COLO829 (cell line): ENCODE measurements at regions not wholly inside any gene's neighbourhood (a gene's known extent, or its start where the extent isn't known, plus 50 kb on each side); places are given as distances from the start of the nearest gene placed in this dataset.
"Not testable (repeated sequence)": the region's sequence is repeated elsewhere in the genome, so short reads cannot be mapped to it uniquely, and the experiment has no call there.

Experiments
- DNase-seq: peaks from one replicate; pipeline ENCODE4 v3.0.0; 2012; ENCODE audit warnings: low spot score

DNA sequence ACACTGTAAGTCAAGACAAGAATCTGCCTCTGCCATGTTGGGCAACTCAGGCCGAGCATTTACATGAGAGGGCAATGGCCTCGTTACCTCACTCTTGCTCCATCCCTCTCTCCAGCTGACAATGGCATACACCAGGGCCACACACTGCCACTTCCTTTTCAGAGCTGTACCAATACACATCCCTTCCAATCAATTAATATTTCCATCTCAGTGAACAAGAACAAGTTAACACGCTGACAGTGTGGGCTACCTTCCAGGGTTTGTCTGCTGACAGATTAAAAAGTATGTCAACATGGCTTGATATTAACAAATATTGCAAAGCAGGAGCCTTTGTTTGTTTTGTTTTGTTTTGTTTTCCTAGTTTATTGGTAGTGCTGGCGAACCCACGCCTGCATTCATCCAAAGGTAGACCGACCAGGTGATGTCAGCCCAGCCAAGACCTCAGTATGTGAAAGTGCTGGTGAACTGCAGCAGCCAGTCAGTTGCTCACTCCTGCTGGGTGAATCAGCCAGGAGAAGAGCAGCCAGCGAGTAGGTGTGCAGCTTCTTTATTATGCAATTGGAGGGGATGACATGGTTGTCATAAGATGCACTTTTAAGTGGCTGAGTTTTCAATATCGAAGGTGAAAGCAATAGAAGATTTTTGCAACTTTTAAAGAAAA, 487.3 kb upstream of the JARID2 start:
- DNase-seq: no peak

GRCh38 chr6:14759976-14760672, 485.7 kb upstream of the JARID2 start:
- DNase-seq: no peak

DNA sequence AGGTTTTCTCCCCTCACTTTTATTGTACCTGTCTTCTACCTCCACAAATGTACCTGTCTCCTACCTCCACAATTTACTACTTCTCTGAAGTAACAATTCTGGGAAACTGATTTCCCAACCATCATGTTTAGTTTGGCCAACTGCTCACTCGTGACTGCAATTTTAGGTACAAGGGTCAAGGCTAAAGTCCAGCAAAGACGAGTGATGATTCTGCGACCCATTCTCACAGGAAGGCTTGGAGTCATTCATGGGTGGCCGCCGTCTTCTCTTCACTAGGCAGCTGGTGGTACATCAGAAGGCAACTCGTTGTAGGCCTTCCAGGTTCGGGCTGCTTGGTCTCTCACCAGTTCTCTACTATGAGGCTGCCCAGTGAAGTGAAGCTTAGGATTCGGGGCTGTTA, 483.8 kb upstream of the JARID2 start:
- DNase-seq: no peak

GRCh38 chr6:14763139-14763538, 482.7 kb upstream of the JARID2 start:
- DNase-seq: peak; percentile 57

DNA sequence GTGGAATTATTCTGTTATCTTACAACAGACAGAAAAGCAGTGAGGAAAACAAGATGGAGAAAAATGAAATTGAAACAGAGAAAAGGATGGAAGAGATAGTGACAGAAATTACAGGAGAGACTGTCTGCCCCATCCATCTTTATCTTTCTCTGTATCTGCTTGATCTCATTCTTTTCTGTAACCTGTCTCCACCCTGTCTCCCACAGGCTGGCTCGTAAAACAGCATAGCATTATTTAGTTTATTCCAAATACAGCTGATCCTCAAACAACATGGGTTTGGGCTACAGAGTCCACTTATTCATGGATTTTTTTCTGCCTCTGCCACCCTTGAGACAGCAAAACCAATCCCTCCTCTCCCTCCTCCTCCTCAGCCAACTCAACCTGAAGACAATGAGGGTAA, 482.3 kb upstream of the JARID2 start:
- no peak for DNase-seq

DNA sequence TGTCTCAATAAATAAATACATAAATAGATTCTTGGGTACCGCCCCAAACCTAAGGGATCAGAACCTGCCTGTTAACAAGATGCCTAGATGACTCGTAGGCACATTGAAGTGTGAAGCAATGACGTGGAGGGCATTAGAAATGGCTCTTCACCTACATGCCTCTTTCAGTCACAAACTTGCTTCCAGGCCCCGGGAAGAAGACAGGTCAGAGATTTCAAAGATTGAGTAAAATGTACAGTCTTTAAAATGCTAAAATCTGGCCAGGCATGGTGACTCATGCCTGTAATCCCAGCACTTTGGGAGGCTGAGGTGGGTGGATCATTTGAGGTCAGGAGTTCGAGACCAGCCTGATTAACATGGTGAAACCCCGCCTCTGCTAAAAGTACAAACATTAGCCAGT, 480.8 kb upstream of the JARID2 start:
- DNase-seq: no peak

GRCh38 chr6:14765721-14766390, 480.0 kb upstream of the JARID2 start:
- no peak for DNase-seq

DNA sequence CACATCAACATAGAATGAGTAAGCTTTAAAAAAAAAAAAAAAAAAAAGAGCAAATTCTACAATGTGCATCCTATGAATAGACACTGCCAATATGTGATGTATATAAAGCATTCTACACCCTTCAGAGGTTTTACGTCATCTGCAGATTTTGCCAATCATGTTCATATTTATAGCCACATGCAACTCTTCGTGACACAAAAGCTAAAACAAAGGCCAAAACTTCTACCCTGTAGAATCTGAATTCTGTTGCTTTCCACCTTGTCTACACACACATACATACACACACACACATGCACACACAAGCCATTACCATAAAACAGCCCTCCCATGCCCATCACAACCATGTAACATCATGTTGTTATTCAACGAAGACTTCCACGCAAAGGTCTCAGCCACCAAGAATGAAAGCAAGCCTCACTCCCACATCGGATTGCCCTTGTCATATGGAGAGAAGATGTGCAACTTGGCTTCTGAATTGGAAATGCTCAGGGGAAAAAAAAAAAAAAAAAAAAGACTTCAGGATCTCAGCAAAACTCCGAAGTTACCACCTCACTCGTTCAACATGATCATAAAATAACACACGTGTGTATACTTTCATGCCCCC, 479.4 kb upstream of the JARID2 start:
- DNase-seq: no peak

- no peak for DNase-seq
These were observed 478.6 kb upstream of the JARID2 start for GRCh38 chr6:14767226-14767625.

GRCh38 chr6:14770040-14770439, 475.8 kb upstream of the JARID2 start:
- DNase-seq: no peak

- DNase-seq: peak; percentile 75
These were observed 475.3 kb upstream of the JARID2 start for GRCh38 chr6:14770572-14770971.

DNA sequence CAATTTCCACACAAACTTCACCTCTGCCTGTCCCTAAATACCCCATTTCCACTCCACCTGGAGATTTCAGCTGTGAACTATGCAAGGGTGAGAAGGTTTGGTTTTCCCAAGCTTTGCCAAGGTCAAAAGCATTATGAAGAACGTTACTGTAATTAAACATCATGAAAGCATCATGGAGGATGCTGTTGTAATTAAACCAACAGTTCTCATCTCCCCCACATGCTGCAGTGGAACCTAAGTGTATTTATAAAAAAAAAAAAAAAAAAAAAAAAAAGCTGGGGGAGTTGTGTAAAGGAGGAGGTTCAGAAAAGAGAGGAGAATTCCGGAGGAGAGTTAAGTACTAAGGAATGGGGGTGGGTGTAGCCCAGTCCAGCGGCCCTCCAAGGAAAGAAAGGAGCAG, 474.9 kb upstream of the JARID2 start:
- no peak for DNase-seq

GRCh38 chr6:14772188-14772587, 473.7 kb upstream of the JARID2 start:
- no peak for DNase-seq

- DNase-seq: no peak
These were observed 470.3 kb upstream of the JARID2 start for GRCh38 chr6:14775528-14775927.

- no peak for DNase-seq
These were observed 469.6 kb upstream of the JARID2 start for GRCh38 chr6:14776307-14776706.

- DNase-seq: no peak
These were observed 463.9 kb upstream of the JARID2 start for GRCh38 chr6:14781772-14782525.

GRCh38 chr6:14782921-14783464, 462.9 kb upstream of the JARID2 start:
- not testable (repeated sequence) for DNase-seq

GRCh38 chr6:14783594-14783993, 462.3 kb upstream of the JARID2 start:
- no peak for DNase-seq

DNA sequence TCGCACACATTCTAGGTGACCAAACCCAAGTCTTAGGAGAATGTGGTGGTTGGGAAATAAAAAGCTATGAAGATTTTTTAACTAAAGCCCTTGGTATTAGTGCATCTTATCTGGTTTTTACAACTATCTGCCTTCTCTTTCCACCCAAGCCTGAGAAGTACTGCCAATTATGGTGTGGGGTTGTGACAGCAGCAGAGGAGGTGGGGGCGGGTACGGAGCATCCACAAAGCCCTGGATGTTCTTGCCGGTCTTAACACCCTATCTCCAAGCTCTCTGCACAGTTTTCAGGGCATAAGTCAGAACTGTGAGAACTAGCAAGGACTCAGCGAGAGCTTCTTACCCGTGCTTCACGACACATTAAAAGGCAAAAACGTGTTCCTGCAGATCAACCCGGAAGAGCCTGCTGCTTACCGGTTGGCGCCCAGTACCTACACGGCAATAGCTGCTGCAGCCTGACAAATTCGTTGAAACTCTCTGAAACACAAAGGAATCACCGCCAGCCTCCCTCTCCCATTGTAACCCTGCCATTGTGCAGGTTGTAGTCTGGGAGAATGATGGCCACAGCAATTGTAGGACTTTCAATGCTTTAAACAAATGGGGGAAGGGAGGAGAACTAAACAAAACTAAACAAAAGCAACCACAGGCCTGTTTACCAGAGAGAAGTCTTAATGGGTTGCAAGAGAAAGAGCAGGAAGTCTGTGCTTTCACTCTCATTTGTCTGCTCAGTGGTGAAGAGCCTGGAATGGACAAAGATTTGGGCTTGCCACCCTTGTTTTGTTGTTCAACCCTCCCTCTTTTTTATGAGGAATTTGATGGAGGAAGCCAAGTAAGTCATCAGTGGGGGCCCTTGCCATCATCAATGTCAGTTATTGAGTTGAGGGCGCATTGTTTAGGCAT, 461.0 kb upstream of the JARID2 start:
- DNase-seq: no peak

- DNase-seq: no peak
These were observed 460.4 kb upstream of the JARID2 start for GRCh38 chr6:14785493-14785790.

DNA sequence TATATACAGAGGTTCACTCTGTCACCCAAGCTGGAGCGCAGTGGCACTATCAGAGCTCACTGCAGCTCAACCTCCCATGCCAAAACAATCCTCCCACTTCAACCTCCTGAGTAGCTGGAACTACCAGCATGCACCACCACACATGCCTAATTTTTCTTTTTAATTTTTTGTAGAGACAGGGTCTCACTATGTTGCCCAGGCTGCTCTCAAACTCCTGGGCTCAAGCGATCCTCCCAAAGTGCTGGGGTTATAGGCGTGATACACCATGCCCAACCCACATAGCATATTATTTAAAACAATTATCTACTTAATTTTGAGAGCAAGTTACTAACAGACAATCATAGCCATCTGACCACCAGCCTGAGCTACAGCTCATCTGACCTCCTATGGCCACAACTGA, 459.9 kb upstream of the JARID2 start:
- DNase-seq: no peak
